ENCODE measurements at regions not wholly inside any gene's neighbourhood (a gene's known extent, or its start where the extent isn't known, plus 50 kb on each side); places are given as distances from the start of the nearest gene placed in this dataset.

- RAD21 ChIA-PET (ENCODE audit: low non-redundant PET in 1 of 2, low total read pairs in 2 of 2, uncharacterized antibody in 2 of 2, unreplicated experiment in 2 of 2) = no interaction called here
- POLR2A ChIA-PET = no interaction called here
- intact Hi-C loops (cut with micrococcal nuclease) = no loop called here
Measured at GRCh38 chrX:144768540-144768939, 478.8 kb upstream of the SPANXN1 start.

More at GRCh38 chrX:144768540-144768939, 478.8 kb upstream of the SPANXN1 start:
- Histone ChIP-seq H2AFZ (ENCODE audit: low read depth, low read length, poor library complexity, severe bottlenecking) (no peak overlapping the region), H3K27ac (ENCODE audit: low read depth, low read length) (no peak overlapping the region), H3K4me3 (replicated peaks in 1 of 2; ENCODE audit: low read depth in 1 of 2, low read length in 2 of 2) (no peak overlapping the region), H3K9me2 (ENCODE audit: insufficient read depth) (no peaks in the 10 kb centered on the region), H4K20me1 (ENCODE audit: insufficient read depth) (no peaks in the 10 kb centered on the region), H3K27me3 (ENCODE audit: insufficient read depth, low read length) (no peaks in the 10 kb centered on the region), H3K36me3 (ENCODE audit: control insufficient read depth in 1 of 2, insufficient read depth in 2 of 2, low read length in 2 of 2) (no peaks in the 10 kb centered on the region), H3K4me1 (ENCODE audit: control insufficient read depth in 1 of 2, insufficient read depth in 2 of 2, low read length in 2 of 2) (no peaks in the 10 kb centered on the region), H3K4me2 (ENCODE audit: low read length) (no peak overlapping the region), H3K9ac (ENCODE audit: low read length) (no peak overlapping the region), H3K79me2 (ENCODE audit: insufficient read depth, low read length) (no peaks in the 10 kb centered on the region), H3K9me3 (ENCODE audit: control insufficient read depth in 1 of 2, insufficient read depth in 1 of 2, low read depth in 1 of 2, low read length in 2 of 2) (no peaks in the 10 kb centered on the region)
- CTCF ChIA-PET = no interaction called here
- BruUV-seq (replicated peaks) = no TSS peak
- no peak for DNase-seq (ENCODE audit: low read depth, low spot score)
- ATAC-seq = no peak
- TF ChIP-seq ZNF274 (IDR thresholded peaks at IDR 0.05; ENCODE audit: low read depth, low read length) (no peak), SRF (IDR thresholded peaks at IDR 0.05; ENCODE audit: low read depth) (no peak), POLR2AphosphoS5 (IDR thresholded peaks at IDR 0.05; ENCODE audit: low read depth, low read length) (no peak), REST (IDR thresholded peaks at IDR 0.05; ENCODE audit: low read depth) (no peak), YY1 (IDR thresholded peaks at IDR 0.05; ENCODE audit: extremely low read depth, insufficient replicate concordance, low read depth, low read length) (no peak), JUND (IDR thresholded peaks at IDR 0.05) (no peak), ATF3 (IDR thresholded peaks at IDR 0.05) (no peak), SIN3A (IDR thresholded peaks at IDR 0.05; ENCODE audit: low read depth) (no peak), ZBTB33 (IDR thresholded peaks at IDR 0.05; ENCODE audit: extremely low read depth, insufficient replicate concordance, low read length) (no peak), EGR1 (IDR thresholded peaks at IDR 0.05; ENCODE audit: low read depth) (no peak), ELF1 (IDR thresholded peaks at IDR 0.05; ENCODE audit: borderline replicate concordance, low read depth) (no peak), EZH2 (IDR thresholded peaks at IDR 0.05) (no peak), SP1 (IDR thresholded peaks at IDR 0.05; ENCODE audit: low read depth) (no peak), CTCF (IDR thresholded peaks at IDR 0.05 in 2 of 3, conservative IDR thresholded peaks at IDR 0.05 in 1 of 3; ENCODE audit: borderline replicate concordance in 1 of 3, insufficient read depth in 1 of 3, low read depth in 2 of 3, low read length in 2 of 3) (no peak), POLR2A (IDR thresholded peaks at IDR 0.05; ENCODE audit: borderline replicate concordance, extremely low read depth, insufficient read depth, insufficient read length) (no peak), ZFX (IDR thresholded peaks at IDR 0.05) (no peak), CBX3 (IDR thresholded peaks at IDR 0.05; ENCODE audit: low read depth) (no peak), FOSL1 (IDR thresholded peaks at IDR 0.05; ENCODE audit: low read depth) (no peak), TCF7L2 (IDR thresholded peaks at IDR 0.05; ENCODE audit: borderline replicate concordance, extremely low read depth, insufficient read depth, insufficient read length) (no peak)
